ENCODE measurements at regions not wholly inside any gene's neighbourhood (a gene's known extent, or its start where the extent isn't known, plus 50 kb on each side); places are given as distances from the start of the nearest gene placed in this dataset.
"Not testable (repeated sequence)": the region's sequence is repeated elsewhere in the genome, so short reads cannot be mapped to it uniquely, and the experiment has no call there.

GRCh38 chr2:88988617-88989016 lies 297.1 kb downstream of the RPIA start:
- not testable (repeated sequence) for DNase-seq (ENCODE audit: low spot score); H3K36me3 Mint-ChIP-seq (ENCODE audit: low read depth); H3K27ac Mint-ChIP-seq (ENCODE audit: unreplicated experiment); H3K4me3 Mint-ChIP-seq (ENCODE audit: unreplicated experiment); H3K4me1 Mint-ChIP-seq (ENCODE audit: low read depth); H3K27me3 Mint-ChIP-seq (ENCODE audit: low read depth); H3K9me3 Mint-ChIP-seq (ENCODE audit: low read depth)

DNA sequence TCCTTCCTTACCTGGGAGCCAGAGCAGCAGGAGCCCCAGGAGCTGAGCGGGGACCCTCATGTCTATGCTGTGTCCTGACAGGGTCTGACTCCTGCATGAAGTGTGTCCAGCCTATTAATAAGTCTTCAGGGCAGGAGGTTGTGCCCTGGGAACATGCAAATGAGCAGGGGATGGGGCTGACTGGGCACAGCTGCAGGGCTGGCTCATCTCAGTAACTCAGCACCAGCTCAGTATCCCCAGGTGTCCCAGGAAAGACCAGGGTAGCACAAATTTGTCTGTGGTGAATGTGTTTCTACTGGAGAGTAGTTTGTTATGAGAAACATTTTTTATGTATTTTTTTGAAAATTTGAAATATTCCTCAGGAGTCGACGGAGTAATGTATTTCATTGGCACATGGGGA lies 301.3 kb downstream of the RPIA start:
- not testable (repeated sequence) for H3K4me1 Mint-ChIP-seq (ENCODE audit: low read depth); H3K36me3 Mint-ChIP-seq (ENCODE audit: low read depth); H3K27ac Mint-ChIP-seq (ENCODE audit: unreplicated experiment); DNase-seq (ENCODE audit: low spot score); H3K4me3 Mint-ChIP-seq (ENCODE audit: unreplicated experiment); H3K9me3 Mint-ChIP-seq (ENCODE audit: low read depth); H3K27me3 Mint-ChIP-seq (ENCODE audit: low read depth)

DNA sequence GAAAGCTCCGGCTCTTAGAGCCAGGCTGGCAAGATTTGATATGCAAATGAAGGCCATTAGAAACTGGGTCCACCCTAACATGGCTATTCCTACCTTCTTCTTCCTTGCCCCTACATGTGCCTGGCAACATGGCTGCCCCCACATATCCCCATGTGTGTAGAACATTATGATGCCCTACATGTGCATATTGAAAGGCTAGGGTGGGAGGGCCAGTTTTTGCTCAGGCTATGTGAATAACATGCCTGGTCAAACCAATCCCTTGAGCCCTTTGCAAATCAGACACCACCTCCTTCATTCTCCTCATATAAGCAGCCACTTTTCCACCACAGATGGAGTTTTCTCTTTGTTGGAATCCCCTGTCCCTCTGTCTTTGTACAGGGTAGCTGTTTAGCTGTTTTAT lies 303.4 kb downstream of the RPIA start:
- not testable (repeated sequence) for H3K27me3 Mint-ChIP-seq (ENCODE audit: low read depth); DNase-seq (ENCODE audit: low spot score); H3K4me3 Mint-ChIP-seq (ENCODE audit: unreplicated experiment); H3K9me3 Mint-ChIP-seq (ENCODE audit: low read depth); H3K4me1 Mint-ChIP-seq (ENCODE audit: low read depth); H3K36me3 Mint-ChIP-seq (ENCODE audit: low read depth); H3K27ac Mint-ChIP-seq (ENCODE audit: unreplicated experiment)

DNA sequence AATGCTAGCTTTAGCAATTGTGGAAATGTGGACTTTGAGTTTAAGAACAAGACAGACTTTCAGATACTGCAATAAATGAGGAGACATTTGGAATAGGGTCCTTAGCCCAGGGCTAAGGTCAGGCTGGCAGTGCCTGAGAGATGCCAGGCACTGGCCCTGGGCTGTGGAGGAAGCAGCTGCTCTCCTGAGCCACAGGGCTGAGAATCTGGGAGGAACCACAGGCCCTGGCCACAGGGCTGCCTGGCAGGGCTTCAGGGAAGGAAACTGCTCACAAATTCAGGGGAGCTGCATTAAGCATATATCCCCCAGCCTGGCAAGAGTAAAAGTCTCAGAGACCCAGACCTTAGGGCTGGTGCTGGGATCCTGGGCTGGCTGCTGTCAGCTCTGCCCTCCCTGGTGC lies 305.1 kb downstream of the RPIA start:
- not testable (repeated sequence) for DNase-seq (ENCODE audit: low spot score); H3K27ac Mint-ChIP-seq (ENCODE audit: unreplicated experiment); H3K4me1 Mint-ChIP-seq (ENCODE audit: low read depth); H3K9me3 Mint-ChIP-seq (ENCODE audit: low read depth); H3K27me3 Mint-ChIP-seq (ENCODE audit: low read depth); H3K36me3 Mint-ChIP-seq (ENCODE audit: low read depth); H3K4me3 Mint-ChIP-seq (ENCODE audit: unreplicated experiment)

GRCh38 chr2:88999365-88999764 lies 307.9 kb downstream of the RPIA start:
- no peak overlapping the region for H3K4me3 Mint-ChIP-seq (ENCODE audit: unreplicated experiment)

GRCh38 chr2:89000235-89000634 lies 308.8 kb downstream of the RPIA start:
- H3K27ac Mint-ChIP-seq (ENCODE audit: unreplicated experiment), result no peak overlapping the region
- H3K36me3 Mint-ChIP-seq (ENCODE audit: low read depth), result no peaks in the 10 kb centered on the region
- H3K9me3 Mint-ChIP-seq (ENCODE audit: low read depth), result peaks cover 11% of the 10 kb centered on the region
- no peaks in the 10 kb centered on the region for H3K27me3 Mint-ChIP-seq (ENCODE audit: low read depth)
- TF ChIP-seq, protein P1, sequence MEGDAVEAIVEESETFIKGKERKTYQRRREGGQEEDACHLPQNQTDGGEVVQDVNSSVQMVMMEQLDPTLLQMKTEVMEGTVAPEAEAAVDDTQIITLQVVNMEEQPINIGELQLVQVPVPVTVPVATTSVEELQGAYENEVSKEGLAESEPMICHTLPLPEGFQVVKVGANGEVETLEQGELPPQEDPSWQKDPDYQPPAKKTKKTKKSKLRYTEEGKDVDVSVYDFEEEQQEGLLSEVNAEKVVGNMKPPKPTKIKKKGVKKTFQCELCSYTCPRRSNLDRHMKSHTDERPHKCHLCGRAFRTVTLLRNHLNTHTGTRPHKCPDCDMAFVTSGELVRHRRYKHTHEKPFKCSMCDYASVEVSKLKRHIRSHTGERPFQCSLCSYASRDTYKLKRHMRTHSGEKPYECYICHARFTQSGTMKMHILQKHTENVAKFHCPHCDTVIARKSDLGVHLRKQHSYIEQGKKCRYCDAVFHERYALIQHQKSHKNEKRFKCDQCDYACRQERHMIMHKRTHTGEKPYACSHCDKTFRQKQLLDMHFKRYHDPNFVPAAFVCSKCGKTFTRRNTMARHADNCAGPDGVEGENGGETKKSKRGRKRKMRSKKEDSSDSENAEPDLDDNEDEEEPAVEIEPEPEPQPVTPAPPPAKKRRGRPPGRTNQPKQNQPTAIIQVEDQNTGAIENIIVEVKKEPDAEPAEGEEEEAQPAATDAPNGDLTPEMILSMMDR (IDR thresholded peaks at IDR 0.05), result no peak
- no peaks in the 10 kb centered on the region for H3K4me1 Mint-ChIP-seq (ENCODE audit: low read depth)
- no peak for DNase-seq (ENCODE audit: low spot score)
- no peak overlapping the region for H3K4me3 Mint-ChIP-seq (ENCODE audit: unreplicated experiment)

More at GRCh38 chr2:88999365-88999764, 307.9 kb downstream of the RPIA start:
- Mint-ChIP-seq H3K27me3 (ENCODE audit: low read depth) (no peaks in the 10 kb centered on the region), H3K4me1 (ENCODE audit: low read depth) (no peaks in the 10 kb centered on the region), H3K36me3 (ENCODE audit: low read depth) (no peaks in the 10 kb centered on the region), H3K27ac (ENCODE audit: unreplicated experiment) (no peak overlapping the region), H3K9me3 (ENCODE audit: low read depth) (peaks cover 11% of the 10 kb centered on the region)
- TF ChIP-seq, protein P1 (IDR thresholded peaks at IDR 0.05), result no peak
- DNase-seq (ENCODE audit: low spot score), result no peak

DNA sequence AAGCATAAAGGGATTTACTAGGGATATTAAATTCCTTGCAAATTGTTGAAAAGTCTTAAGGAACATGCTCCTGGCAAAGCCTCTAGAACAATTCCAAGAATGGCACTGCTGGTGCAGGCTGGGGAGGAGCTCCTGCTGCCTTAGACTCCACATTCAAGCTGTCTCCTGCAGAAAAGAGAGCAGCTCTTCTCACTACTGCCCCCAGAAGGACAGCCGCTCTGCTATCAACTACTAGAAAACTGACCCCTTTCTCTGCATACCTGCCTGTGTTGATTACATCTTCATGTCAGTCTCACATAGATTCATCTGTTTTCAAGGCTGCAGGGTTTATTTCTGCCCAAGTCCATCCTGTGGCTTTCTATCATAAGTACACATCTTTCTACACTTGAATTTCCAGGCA lies 312.8 kb downstream of the RPIA start:
- H3K4me3 Mint-ChIP-seq (ENCODE audit: unreplicated experiment); H3K36me3 Mint-ChIP-seq (ENCODE audit: low read depth); H3K27me3 Mint-ChIP-seq (ENCODE audit: low read depth); H3K27ac Mint-ChIP-seq (ENCODE audit: unreplicated experiment); H3K4me1 Mint-ChIP-seq (ENCODE audit: low read depth); DNase-seq (ENCODE audit: low spot score): not testable (repeated sequence)
- peaks cover 15% of the 10 kb centered on the region for H3K9me3 Mint-ChIP-seq (ENCODE audit: low read depth)

GRCh38 chr2:89020566-89020965 lies 329.1 kb downstream of the RPIA start:
- not testable (repeated sequence) for H3K9me3 Mint-ChIP-seq (ENCODE audit: low read depth); DNase-seq (ENCODE audit: low spot score); H3K27me3 Mint-ChIP-seq (ENCODE audit: low read depth); H3K36me3 Mint-ChIP-seq (ENCODE audit: low read depth); H3K4me1 Mint-ChIP-seq (ENCODE audit: low read depth); H3K27ac Mint-ChIP-seq (ENCODE audit: unreplicated experiment); H3K4me3 Mint-ChIP-seq (ENCODE audit: unreplicated experiment)

GRCh38 chr2:89026296-89026695 lies 334.8 kb downstream of the RPIA start:
- not testable (repeated sequence) for H3K9me3 Mint-ChIP-seq (ENCODE audit: low read depth); H3K36me3 Mint-ChIP-seq (ENCODE audit: low read depth); H3K4me1 Mint-ChIP-seq (ENCODE audit: low read depth); H3K27me3 Mint-ChIP-seq (ENCODE audit: low read depth); DNase-seq (ENCODE audit: low spot score); H3K4me3 Mint-ChIP-seq (ENCODE audit: unreplicated experiment); H3K27ac Mint-ChIP-seq (ENCODE audit: unreplicated experiment)

DNA sequence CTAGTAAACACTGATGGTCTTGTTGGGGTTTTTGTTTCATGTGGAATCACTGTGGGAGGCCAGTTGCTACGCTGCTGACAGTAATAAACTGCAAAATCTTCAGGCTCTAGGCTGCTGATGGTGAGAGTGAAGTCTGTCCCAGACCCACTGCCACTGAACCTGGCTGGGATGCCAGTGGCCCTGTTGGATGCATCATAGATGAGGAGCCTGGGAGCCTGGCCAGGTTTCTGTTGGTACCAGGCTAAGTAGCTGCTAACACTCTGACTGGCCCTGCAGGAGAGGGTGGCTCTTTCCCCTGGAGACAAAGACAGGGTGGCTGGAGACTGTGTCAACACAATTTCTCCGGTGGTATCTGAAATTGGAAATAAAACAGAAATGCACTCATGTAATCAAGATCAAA lies 335.6 kb downstream of the RPIA start:
- not testable (repeated sequence) for H3K36me3 Mint-ChIP-seq (ENCODE audit: low read depth); H3K27me3 Mint-ChIP-seq (ENCODE audit: low read depth); DNase-seq (ENCODE audit: low spot score); H3K27ac Mint-ChIP-seq (ENCODE audit: unreplicated experiment); H3K4me3 Mint-ChIP-seq (ENCODE audit: unreplicated experiment); H3K9me3 Mint-ChIP-seq (ENCODE audit: low read depth); H3K4me1 Mint-ChIP-seq (ENCODE audit: low read depth)

DNA sequence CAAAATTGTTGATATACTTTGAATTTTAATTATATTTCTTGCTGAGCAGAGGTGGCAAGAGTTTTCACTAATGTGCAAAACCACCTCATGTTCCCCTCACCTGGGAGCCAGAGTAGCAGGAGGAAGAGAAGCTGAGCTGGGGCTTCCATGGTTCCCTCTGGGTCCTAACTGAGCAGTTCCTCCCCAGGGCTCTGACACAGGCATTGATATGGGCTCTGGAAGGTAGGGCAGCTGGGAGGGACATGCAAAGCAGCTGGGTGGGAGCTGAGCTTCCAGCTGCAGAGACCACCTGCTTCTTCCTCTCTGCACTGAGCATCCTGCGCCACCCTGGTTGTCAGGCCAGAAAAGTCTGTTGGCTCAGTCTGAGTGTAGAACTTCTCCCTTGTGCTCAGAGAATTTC lies 336.1 kb downstream of the RPIA start:
- H3K27ac Mint-ChIP-seq (ENCODE audit: unreplicated experiment); H3K36me3 Mint-ChIP-seq (ENCODE audit: low read depth); DNase-seq (ENCODE audit: low spot score); H3K4me1 Mint-ChIP-seq (ENCODE audit: low read depth); H3K4me3 Mint-ChIP-seq (ENCODE audit: unreplicated experiment); H3K27me3 Mint-ChIP-seq (ENCODE audit: low read depth); H3K9me3 Mint-ChIP-seq (ENCODE audit: low read depth): not testable (repeated sequence)

DNA sequence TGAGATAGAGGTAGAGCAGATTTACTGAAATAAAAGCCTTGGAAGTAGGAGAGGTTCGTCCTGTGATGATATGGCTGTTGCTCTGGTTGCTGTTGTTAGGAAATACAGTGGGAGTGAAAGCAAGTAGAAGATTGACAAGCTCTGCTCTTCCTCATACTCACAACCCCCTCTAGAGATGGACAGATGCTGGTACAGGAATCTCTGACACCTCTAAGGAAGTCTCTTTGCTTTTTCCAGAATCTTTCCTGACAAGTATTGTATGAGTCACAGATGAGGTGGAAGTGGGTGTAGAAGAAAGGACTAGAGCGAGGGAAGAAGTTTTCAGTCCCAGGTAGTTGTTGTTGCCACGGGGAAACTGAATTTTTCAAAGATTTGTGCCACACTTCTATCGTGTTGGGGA lies 337.8 kb downstream of the RPIA start:
- not testable (repeated sequence) for H3K27me3 Mint-ChIP-seq (ENCODE audit: low read depth); H3K36me3 Mint-ChIP-seq (ENCODE audit: low read depth); H3K4me3 Mint-ChIP-seq (ENCODE audit: unreplicated experiment); H3K4me1 Mint-ChIP-seq (ENCODE audit: low read depth); DNase-seq (ENCODE audit: low spot score); H3K27ac Mint-ChIP-seq (ENCODE audit: unreplicated experiment)
- peaks cover 11% of the 10 kb centered on the region for H3K9me3 Mint-ChIP-seq (ENCODE audit: low read depth)
